HepG2 (cell line): ENCODE measurements at regions not wholly inside any gene's neighbourhood (a gene's known extent, or its start where the extent isn't known, plus 50 kb on each side); places are given as distances from the start of the nearest gene placed in this dataset.

Experiments
- ATAC-seq: fragments of 200-7000 bp; cut with Tn5 transposase; 3 replicates; pipeline ENCODE4 v1.9.1; 2020; ENCODE audit warnings: mild to moderate bottlenecking, moderate library complexity
- BruUV-seq: library from RNA; stranded (reverse); fragments of 400-500 nt; replicated peaks from 2 replicates; lab custom pipeline; 2021; lab: Mats Ljungman, UMichigan
- CTCF ChIA-PET: fragments of 300-600 bp; formaldehyde crosslinking; extraction: SDS; loops from one replicate; lab custom pipeline; 2021; ENCODE audit warnings: low total read pairs, inconsistent platforms, low intra/inter-chr PET ratio; lab: Yijun Ruan, JAX
- POLR2A ChIA-PET: fragments of 350-600 bp; sonication (Branson Sonifier 250); formaldehyde crosslinking; loops from one replicate; lab custom pipeline; 2020; ENCODE audit warnings: antibody characterized with exemption, inconsistent platforms; lab: Yijun Ruan, JAX
- DNase-seq: peaks from one replicate; pipeline ENCODE4 v3.0.0-alpha.2; 2015; ENCODE audit warnings: low spot score
- FAIRE-seq: peaks from 3 replicates; lab custom pipeline; 2011; peaks lifted over from hg19 to GRCh38; lab: Jason Lieb, UNC
- H2AFZ ChIP-seq: one replicate; pipeline ENCODE4 v1.6.1; 2011; ENCODE audit warnings: low read length, inconsistent platforms
- H3K27ac ChIP-seq: fragments of 300-600 bp; 3 replicates; pipeline ENCODE4 v1.8.0; 2011; ENCODE audit warnings: mixed run types, mild to moderate bottlenecking, mixed read lengths, low read length, inconsistent platforms; ENCODE audit not compliant: insufficient read depth; ENCODE audit errors: extremely low read length
- H3K27me3 ChIP-seq, 2 experiments: fragments of 200-600 bp in 1 of 2; 2 replicates in 1 of 2; 3 replicates in 1 of 2; pipeline versions ENCODE4 v1.6.0 to v1.8.0; 2011; ENCODE audit warnings: low read length in 2 of 2, mild to moderate bottlenecking in 2 of 2, moderate library complexity in 2 of 2, inconsistent platforms in 1 of 2; ENCODE audit not compliant: insufficient read depth in 2 of 2, control insufficient read depth in 1 of 2
- H3K36me3 ChIP-seq, 2 experiments: fragments of 200-600 bp in 1 of 2; replicated peaks in 1 of 2; 2 replicates in 1 of 2; 3 replicates in 1 of 2; pipeline versions ENCODE4 v1.5.1 to v1.8.0; 2011; ENCODE audit warnings: low read length in 2 of 2, inconsistent platforms in 1 of 2; ENCODE audit not compliant: insufficient read depth in 2 of 2, control insufficient read depth in 1 of 2
- H3K4me1 ChIP-seq: 2 replicates; pipeline ENCODE4 v1.5.1; 2012; ENCODE audit warnings: low read length, inconsistent platforms; ENCODE audit not compliant: insufficient read depth
- H3K4me2 ChIP-seq: 2 replicates; pipeline ENCODE4 v1.6.0; 2011; ENCODE audit warnings: low read depth, low read length, inconsistent platforms
- H3K4me3 ChIP-seq, 3 experiments: fragments of 200-600 bp in 1 of 3; sonication (generic), shearing (Covaris generic) in 1 of 3; replicated peaks in 1 of 3; 2 replicates each; pipeline ENCODE4 v1.5.1; 2011 to 2016; ENCODE audit warnings: low read length in 3 of 3, inconsistent platforms in 2 of 3, low read depth in 2 of 3, mild to moderate bottlenecking in 2 of 3, control low read depth in 1 of 3, mixed read lengths in 1 of 3; ENCODE audit not compliant: insufficient read depth in 1 of 3
- H3K79me2 ChIP-seq: one replicate; pipeline ENCODE4 v1.6.1; 2011; ENCODE audit warnings: low read length, inconsistent platforms; ENCODE audit not compliant: insufficient read depth
- H3K9ac ChIP-seq: 2 replicates; pipeline ENCODE4 v1.6.0; 2011; ENCODE audit warnings: mild to moderate bottlenecking, low read depth, low read length, inconsistent platforms; ENCODE audit not compliant: insufficient read depth
- H3K9me3 ChIP-seq: 2 replicates; pipeline ENCODE4 v1.5.1; 2012; ENCODE audit warnings: mild to moderate bottlenecking, low read length
- H4K20me1 ChIP-seq: 2 replicates; pipeline ENCODE4 v1.6.0; 2011; ENCODE audit warnings: inconsistent platforms, mild to moderate bottlenecking, low read length, moderate library complexity; ENCODE audit not compliant: insufficient read depth
- GZF1 ChIP-seq: sonication (generic); formaldehyde crosslinking; IDR thresholded peaks from 2 replicates; pipeline ENCODE4 v1.5.1; 2020; ENCODE audit warnings: mild to moderate bottlenecking, missing genetic modification reagents
- IKZF4 ChIP-seq: sonication (generic); formaldehyde crosslinking; IDR thresholded peaks from 2 replicates; pipeline ENCODE4 v1.5.1; 2020; ENCODE audit warnings: borderline replicate concordance, mild to moderate bottlenecking, low read depth, missing genetic modification reagents; ENCODE audit errors: not compliant biosample characterization
- RFX5 ChIP-seq: IDR thresholded peaks from 2 replicates; pipeline ENCODE4 v1.6.1; 2011; ENCODE audit warnings: low read depth, low read length, improper control_type of control experiment
- SALL2 ChIP-seq: sonication (generic); formaldehyde crosslinking; IDR thresholded peaks from 2 replicates; pipeline ENCODE4 v1.8.1; 2023; ENCODE audit warnings: mild to moderate bottlenecking, missing genetic modification reagents, inconsistent platforms
- SMC3 ChIP-seq: IDR thresholded peaks from 2 replicates; pipeline ENCODE4 v1.6.1; 2011; ENCODE audit warnings: low read length, improper control_type of control experiment
- XRCC5 ChIP-seq: fragments of 200-400 bp; formaldehyde crosslinking; optimal IDR thresholded peaks from 2 replicates; pipeline ENCODE3; 2017; ENCODE audit warnings: mild to moderate bottlenecking, low read length
- ZFX ChIP-seq: sonication (generic); formaldehyde crosslinking; IDR thresholded peaks from 2 replicates; pipeline ENCODE4 v1.4.0; 2020; ENCODE audit warnings: mild to moderate bottlenecking, low read depth, missing genetic modification reagents, moderate library complexity
- ZNF326 ChIP-seq: sonication (generic); formaldehyde crosslinking; IDR thresholded peaks from 2 replicates; pipeline ENCODE4 v1.4.0; 2020; ENCODE audit warnings: missing genetic modification reagents, borderline replicate concordance
- ZNF343 ChIP-seq: sonication (generic); formaldehyde crosslinking; IDR thresholded peaks from 2 replicates; pipeline ENCODE4 v1.4.0; 2020; ENCODE audit warnings: mild to moderate bottlenecking, missing genetic modification reagents
- ZNF577 ChIP-seq: sonication (generic); formaldehyde crosslinking; IDR thresholded peaks from 2 replicates; pipeline ENCODE4 v1.4.0; 2020; ENCODE audit warnings: mild to moderate bottlenecking, low read depth, missing genetic modification reagents, borderline replicate concordance
- ZNF878 ChIP-seq: sonication (generic); formaldehyde crosslinking; IDR thresholded peaks from 2 replicates; pipeline ENCODE4 v1.8.1; 2023; ENCODE audit warnings: mild to moderate bottlenecking, missing genetic modification reagents, moderate library complexity
- ZSCAN9 ChIP-seq: IDR thresholded peaks from 2 replicates; pipeline ENCODE4 v1.6.1; 2016; ENCODE audit warnings: borderline replicate concordance
- WGBS: methylation state at CpG from one replicate; pipeline ENCODE4 v1.1.6; 2017; ENCODE audit warnings: low lambda C conversion rate; 5-methylcytosine and 5-hydroxymethylcytosine counted together
- in situ Hi-C: cut with HindIII; loops from 2 replicates; pipeline ENCODE4 v1.10.0; 2017; ENCODE audit warnings: low pct_unique_long_range_greater_than_20kb; ENCODE audit not compliant: extremely low pct_ligation_motif_present
- intact Hi-C: fragments of 100-400 bp; cut with micrococcal nuclease; formaldehyde crosslinking; loops from one replicate; pipeline ENCODE4 v1.10.0; 2022; ENCODE audit not compliant: unreplicated experiment
- TF ChIP-seq, protein P1 (sequence below): sonication (generic); formaldehyde crosslinking; IDR thresholded peaks from 2 replicates; pipeline ENCODE4 v1.4.0; 2020; ENCODE audit warnings: missing genetic modification reagents
- TF ChIP-seq, protein P2 (sequence below): sonication (generic); formaldehyde crosslinking; IDR thresholded peaks from 2 replicates; pipeline ENCODE4 v1.4.0; 2020; ENCODE audit warnings: mild to moderate bottlenecking, missing genetic modification reagents

DNA sequence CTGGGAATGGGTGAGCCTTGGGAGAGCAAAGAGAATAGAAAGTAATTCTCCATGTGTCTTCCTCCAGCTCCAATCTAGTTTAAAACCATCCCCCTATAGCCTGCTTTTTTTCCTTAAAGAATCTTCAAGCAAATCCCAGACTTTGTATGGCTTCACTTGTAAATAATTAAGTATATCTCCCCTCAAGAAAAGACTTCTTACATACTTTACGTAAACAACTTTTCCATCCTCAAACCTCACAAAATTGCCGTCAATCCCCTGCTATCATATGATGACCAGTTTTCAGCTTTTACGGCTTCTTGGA is 88.5 kb upstream of the PHACTR3 start:
- in situ Hi-C loops = no loop called here
- H3K4me3 ChIP-seq = no peak overlapping the region
- BruUV-seq = no TSS peak
- H2AFZ ChIP-seq = no peak overlapping the region
- no peaks in the 10 kb centered on the region for H3K9me3 ChIP-seq
- H4K20me1 ChIP-seq = no peaks in the 10 kb centered on the region; the same call in 1 of the 2 replicates
- intact Hi-C loops = loop anchor here (1.0 kb wide), 1 partner anchor 9 kb away; no protein-coding TSS in a partner anchor
- TF ChIP-seq ZSCAN9 (0 out of 2 replicates have a peak, but pooled peaks have one; percentile 3), ZFX (no peak), ZNF878 (CRISPR knock-in tag) (0 out of 2 replicates have a peak, but pooled peaks have one; percentile 24)
- TF ChIP-seq, protein P1, sequence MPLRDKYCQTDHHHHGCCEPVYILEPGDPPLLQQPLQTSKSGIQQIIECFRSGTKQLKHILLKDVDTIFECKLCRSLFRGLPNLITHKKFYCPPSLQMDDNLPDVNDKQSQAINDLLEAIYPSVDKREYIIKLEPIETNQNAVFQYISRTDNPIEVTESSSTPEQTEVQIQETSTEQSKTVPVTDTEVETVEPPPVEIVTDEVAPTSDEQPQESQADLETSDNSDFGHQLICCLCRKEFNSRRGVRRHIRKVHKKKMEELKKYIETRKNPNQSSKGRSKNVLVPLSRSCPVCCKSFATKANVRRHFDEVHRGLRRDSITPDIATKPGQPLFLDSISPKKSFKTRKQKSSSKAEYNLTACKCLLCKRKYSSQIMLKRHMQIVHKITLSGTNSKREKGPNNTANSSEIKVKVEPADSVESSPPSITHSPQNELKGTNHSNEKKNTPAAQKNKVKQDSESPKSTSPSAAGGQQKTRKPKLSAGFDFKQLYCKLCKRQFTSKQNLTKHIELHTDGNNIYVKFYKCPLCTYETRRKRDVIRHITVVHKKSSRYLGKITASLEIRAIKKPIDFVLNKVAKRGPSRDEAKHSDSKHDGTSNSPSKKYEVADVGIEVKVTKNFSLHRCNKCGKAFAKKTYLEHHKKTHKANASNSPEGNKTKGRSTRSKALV = 0 out of 2 replicates have a peak, but pooled peaks have one; percentile 15
- no peak for ATAC-seq
- H3K79me2 ChIP-seq = no peaks in the 10 kb centered on the region
- no peaks in the 10 kb centered on the region for H3K36me3 ChIP-seq
- FAIRE-seq = no peak
- H3K27ac ChIP-seq = no peak overlapping the region
- DNase-seq = no peak
- WGBS = 67% methylated on average over 3 of the region's 3 CpGs
- no peak overlapping the region for H3K9ac ChIP-seq
- CTCF ChIA-PET = interaction anchor here (1.0 to 3.9 kb wide), 2 partner anchors 8 to 11 kb away, joined by 3 to 43 read pairs; no protein-coding TSS in a partner anchor
- no peaks in the 10 kb centered on the region for H3K4me1 ChIP-seq
- peaks cover 0 to 2% of the 10 kb centered on the region in 2 experiments; a peak in 1 of 5 replicates for H3K27me3 ChIP-seq
- no peak overlapping the region for H3K4me2 ChIP-seq
- POLR2A ChIA-PET = no interaction called here

DNA sequence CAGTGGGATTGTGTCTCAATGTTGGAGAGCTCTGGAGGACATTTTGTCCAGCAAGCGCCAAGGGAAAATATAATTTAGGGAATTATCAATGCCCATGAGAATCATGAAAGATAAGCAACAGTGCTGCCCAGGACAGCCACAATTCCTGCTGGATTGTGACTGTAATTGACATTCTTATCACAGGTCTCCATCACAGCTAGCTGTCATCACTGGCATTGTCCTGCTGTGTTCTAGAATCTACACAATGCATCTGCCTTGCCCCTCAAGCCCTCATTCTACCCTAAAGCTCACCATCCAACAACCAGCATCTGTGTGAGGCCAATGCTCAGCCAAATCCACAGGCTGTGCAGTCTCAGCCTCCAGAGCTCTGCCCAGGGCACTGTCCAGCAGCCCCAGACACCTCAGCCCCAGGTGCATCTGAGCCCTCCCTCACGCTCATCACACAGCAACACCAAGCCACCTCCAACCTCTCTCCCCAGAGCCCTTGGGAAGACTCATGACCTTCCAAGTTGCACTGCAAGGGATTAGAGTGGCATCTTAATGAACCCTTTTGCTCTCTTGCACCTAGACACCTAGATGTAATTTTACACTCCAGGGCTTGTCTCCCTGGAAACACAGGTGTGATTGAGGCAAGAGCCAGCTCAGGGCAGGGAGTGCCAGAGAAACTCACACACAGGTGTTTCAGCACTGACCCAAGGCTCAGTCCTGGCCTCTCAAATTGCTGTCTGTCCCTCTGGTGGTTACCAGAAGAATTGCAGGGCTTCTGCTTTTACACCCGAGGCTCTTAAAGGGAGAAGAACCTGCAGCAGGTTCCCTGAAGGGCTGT is 85.2 kb upstream of the PHACTR3 start:
- DNase-seq = peak; percentile 73
- no peak overlapping the region for H3K9ac ChIP-seq
- no peaks in the 10 kb centered on the region for H3K4me1 ChIP-seq
- ChIA-PET POLR2A (no interaction called here), CTCF (no interaction called here)
- no TSS peak for BruUV-seq
- H4K20me1 ChIP-seq = no peaks in the 10 kb centered on the region; the same call in 1 of the 2 replicates
- no peak overlapping the region for H2AFZ ChIP-seq
- no peaks in the 10 kb centered on the region for H3K36me3 ChIP-seq
- no peak overlapping the region for H3K27ac ChIP-seq
- H3K9me3 ChIP-seq = no peaks in the 10 kb centered on the region
- in situ Hi-C loops = no loop called here
- no peaks in the 10 kb centered on the region for H3K79me2 ChIP-seq
- WGBS = 2% methylated on average over 3 of the region's 3 CpGs
- ATAC-seq = peak; percentile 85
- intact Hi-C loops = no loop called here
- peak; percentile 62 for FAIRE-seq
- no peak overlapping the region for H3K4me2 ChIP-seq
- H3K4me3 ChIP-seq = no peak overlapping the region
- 0 out of 5 replicates have a peak, but pooled peaks cover 0 to 2% of the 10 kb centered on the region in 2 experiments for H3K27me3 ChIP-seq
- TF ChIP-seq SALL2 (CRISPR knock-in tag) (no peak), IKZF4 (CRISPR knock-in tag) (no peak), RFX5 (0 out of 2 replicates have a peak, but pooled peaks have one; percentile 25), ZNF326 (CRISPR knock-in tag) (no peak), GZF1 (CRISPR knock-in tag) (peak; percentile 93), ZNF343 (no peak), ZNF577 (CRISPR knock-in tag) (no peak), XRCC5 (peak; percentile 80), SMC3 (peak; percentile 62; the same call in 1 of the 2 replicates)
- TF ChIP-seq, protein P2, sequence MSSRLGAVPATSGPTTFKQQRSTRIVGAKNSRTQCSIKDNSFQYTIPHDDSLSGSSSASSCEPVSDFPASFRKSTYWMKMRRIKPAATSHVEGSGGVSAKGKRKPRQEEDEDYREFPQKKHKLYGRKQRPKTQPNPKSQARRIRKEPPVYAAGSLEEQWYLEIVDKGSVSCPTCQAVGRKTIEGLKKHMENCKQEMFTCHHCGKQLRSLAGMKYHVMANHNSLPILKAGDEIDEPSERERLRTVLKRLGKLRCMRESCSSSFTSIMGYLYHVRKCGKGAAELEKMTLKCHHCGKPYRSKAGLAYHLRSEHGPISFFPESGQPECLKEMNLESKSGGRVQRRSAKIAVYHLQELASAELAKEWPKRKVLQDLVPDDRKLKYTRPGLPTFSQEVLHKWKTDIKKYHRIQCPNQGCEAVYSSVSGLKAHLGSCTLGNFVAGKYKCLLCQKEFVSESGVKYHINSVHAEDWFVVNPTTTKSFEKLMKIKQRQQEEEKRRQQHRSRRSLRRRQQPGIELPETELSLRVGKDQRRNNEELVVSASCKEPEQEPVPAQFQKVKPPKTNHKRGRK (CRISPR knock-in tag) = no peak
